Heart left ventricle (tissue), 16 donors: ENCODE measurements at regions not wholly inside any gene's neighbourhood (a gene's known extent, or its start where the extent isn't known, plus 50 kb on each side); places are given as distances from the start of the nearest gene placed in this dataset.

Experiments
- ATAC-seq, 4 donors: fragments of 200-7000 bp; cut with Tn5 transposase; one replicate each; pipeline ENCODE4 v1.9.1; 2020 to 2022; ENCODE audit warnings: moderate library complexity in 4 of 4, mild to moderate bottlenecking in 3 of 4, moderate number of reproducible peaks in 1 of 4
- DNase-seq, 5 donors: peaks; one replicate each; pipeline ENCODE4 v3.0.0-alpha.2; 2020
- H3K27ac ChIP-seq, 12 donors: fragments of 200-600 bp; sonication (generic) in 4 of 12; one replicate each; pipeline versions ENCODE4 v1.5.0 to v1.8.0; 2016 to 2022; ENCODE audit warnings: mild to moderate bottlenecking in 2 of 12
- H3K27me3 ChIP-seq, 9 donors: fragments of 200-600 bp; sonication (generic) in 2 of 9; one replicate each; pipeline versions ENCODE4 v1.5.1 to v1.8.0; 2016 to 2022; ENCODE audit warnings: mild to moderate bottlenecking in 3 of 9
- H3K36me3 ChIP-seq, 9 donors: fragments of 200-600 bp; sonication (generic) in 2 of 9; one replicate each; pipeline versions ENCODE4 v1.5.0 to v1.8.0; 2018 to 2022; ENCODE audit warnings: mild to moderate bottlenecking in 2 of 9
- H3K4me1 ChIP-seq, 12 donors: fragments of 200-600 bp; sonication (generic) in 4 of 12; one replicate each; pipeline versions ENCODE4 v1.5.0 to v1.8.0; 2016 to 2022; ENCODE audit warnings: mild to moderate bottlenecking in 3 of 12
- H3K4me3 ChIP-seq, 12 donors: fragments of 200-600 bp; sonication (generic) in 4 of 12; one replicate each; pipeline versions ENCODE4 v1.5.0 to v1.8.0; 2017 to 2022; ENCODE audit warnings: mild to moderate bottlenecking in 9 of 12, moderate library complexity in 4 of 12
- H3K9me3 ChIP-seq, 12 donors: fragments of 200-600 bp; sonication (generic) in 4 of 12; one replicate each; pipeline versions ENCODE4 v1.5.0 to v1.8.0; 2016 to 2022; ENCODE audit warnings: mild to moderate bottlenecking in 1 of 12
- POLR2A ChIP-seq, 2 donors: fragments of 450-650 bp; IDR thresholded peaks; one replicate each; pipeline ENCODE4 v1.6.1; 2017; ENCODE audit warnings: antibody characterized with exemption in 2 of 2, mild to moderate bottlenecking in 2 of 2, moderate library complexity in 2 of 2
- WGBS, 4 donors: extraction: QIAGEN DNeasy Blood & Tissue Kit in 2 of 4; methylation state at CpG; one replicate each; pipeline versions ENCODE4 v1.1.5 to v1.1.7; 2013 to 2018; 5-methylcytosine and 5-hydroxymethylcytosine counted together
- intact Hi-C, 10 donors: fragments of 100-400 bp; cut with DNase I; formaldehyde crosslinking; loops; one replicate each; pipeline versions ENCODE4 v1.11.1 to v1.14.2; 2022
- TF ChIP-seq, protein P1 (sequence below), 12 donors: fragments of 200-600 bp; sonication (generic) in 4 of 12; IDR thresholded peaks; one replicate each; pipeline versions ENCODE4 v1.5.0 to v1.8.0; 2018 to 2022; ENCODE audit warnings: antibody characterized with exemption in 12 of 12, mild to moderate bottlenecking in 5 of 12
- donor health status: ischemic (EF 13 %, LVEDD 7.1; RV severe dilation, severe dysfunction).
- donor health status: healthy with polysubstance abuse.
- donor health status: DM: no; HTN: yes; CAD: no.
- donor health status: DM: no; HTN: no; CAD: no.
- donor health status: ischemic (EF 25% LVEDD 6.9; RV normal size, moderate dysfunction).
- donor health status: ischemic (EF 25% LVEDD 5.7; RV mildly dilated, moderate dysfunction).
- donor health status: healthy.
- donor health status: DM: yes; HTN: yes; CAD: no.
- donor health status: ischemic (EF 35%, LVEDD 5.7; RV mildly dilated, moderate dysfunction).
- donor health status: nonischemic (EF 11% LVEDD 7.7; RV severe dilation, severe dysfunction).
- donor health status: DM: yes; HTN: yes; CAD: no.
- donor health status: PGD.
- donor health status: ischemic (EF 29% LVEDD 5.4; RV normal size, mild dysfunction).
- donor health status: nonischemic (EF 23%, LVEDD 6.1; RV moderate dilation, normal function).

- peak in 1 of 4 donors; percentile 26 for ATAC-seq
Measured at GRCh38 chr10:4132216-4132556, 347.2 kb upstream of the KLF6 start.

GRCh38 chr10:4131407-4132215, 346.6 kb upstream of the KLF6 start:
- peak; percentile 69 to 90 (median 86) for ATAC-seq
- Histone ChIP-seq H3K4me1 (peaks cover 0 to 68% (median 16%) of the 10 kb centered on the region in 12 donors), H3K9me3 (peaks cover 0 to 4% (median 0%) of the 10 kb centered on the region in 12 donors), H3K27ac (peak overlapping the region; percentile 18 to 92 (median 60)), H3K27me3 (no peaks in the 10 kb centered on the region), H3K36me3 (no peaks in the 10 kb centered on the region), H3K4me3 (peak overlapping the region in 3 of 12 donors; percentile 1 to 25 (median 13))
- WGBS, 4 donors, result 65 to 71% (median 70%) methylated on average over 5 of the region's 5 CpGs
- no peak for DNase-seq
- TF ChIP-seq, protein P1, sequence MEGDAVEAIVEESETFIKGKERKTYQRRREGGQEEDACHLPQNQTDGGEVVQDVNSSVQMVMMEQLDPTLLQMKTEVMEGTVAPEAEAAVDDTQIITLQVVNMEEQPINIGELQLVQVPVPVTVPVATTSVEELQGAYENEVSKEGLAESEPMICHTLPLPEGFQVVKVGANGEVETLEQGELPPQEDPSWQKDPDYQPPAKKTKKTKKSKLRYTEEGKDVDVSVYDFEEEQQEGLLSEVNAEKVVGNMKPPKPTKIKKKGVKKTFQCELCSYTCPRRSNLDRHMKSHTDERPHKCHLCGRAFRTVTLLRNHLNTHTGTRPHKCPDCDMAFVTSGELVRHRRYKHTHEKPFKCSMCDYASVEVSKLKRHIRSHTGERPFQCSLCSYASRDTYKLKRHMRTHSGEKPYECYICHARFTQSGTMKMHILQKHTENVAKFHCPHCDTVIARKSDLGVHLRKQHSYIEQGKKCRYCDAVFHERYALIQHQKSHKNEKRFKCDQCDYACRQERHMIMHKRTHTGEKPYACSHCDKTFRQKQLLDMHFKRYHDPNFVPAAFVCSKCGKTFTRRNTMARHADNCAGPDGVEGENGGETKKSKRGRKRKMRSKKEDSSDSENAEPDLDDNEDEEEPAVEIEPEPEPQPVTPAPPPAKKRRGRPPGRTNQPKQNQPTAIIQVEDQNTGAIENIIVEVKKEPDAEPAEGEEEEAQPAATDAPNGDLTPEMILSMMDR (IDR thresholded peaks at IDR 0.05), result no peak
- TF ChIP-seq POLR2A (IDR thresholded peaks at IDR 0.05), result no peak
- intact Hi-C loops, result no loop called here

More at GRCh38 chr10:4132216-4132556, 347.2 kb upstream of the KLF6 start:
- no peak overlapping the region for H3K4me3 ChIP-seq
- no peak for DNase-seq
- TF ChIP-seq POLR2A (IDR thresholded peaks at IDR 0.05), result no peak
- TF ChIP-seq, protein P1 (IDR thresholded peaks at IDR 0.05), result no peak
- no peaks in the 10 kb centered on the region for H3K9me3 ChIP-seq
- no peaks in the 10 kb centered on the region for H3K27me3 ChIP-seq
- intact Hi-C loops, result no loop called here
- peak overlapping the region in 9 of 12 donors; percentile 4 to 92 (median 49) for H3K27ac ChIP-seq
- H3K4me1 ChIP-seq, result peaks cover 0 to 68% (median 16%) of the 10 kb centered on the region in 12 donors
- WGBS, 4 donors, result 95 to 100% (median 98%) methylated on average over 1 of the region's 1 CpG
- no peaks in the 10 kb centered on the region for H3K36me3 ChIP-seq

DNA sequence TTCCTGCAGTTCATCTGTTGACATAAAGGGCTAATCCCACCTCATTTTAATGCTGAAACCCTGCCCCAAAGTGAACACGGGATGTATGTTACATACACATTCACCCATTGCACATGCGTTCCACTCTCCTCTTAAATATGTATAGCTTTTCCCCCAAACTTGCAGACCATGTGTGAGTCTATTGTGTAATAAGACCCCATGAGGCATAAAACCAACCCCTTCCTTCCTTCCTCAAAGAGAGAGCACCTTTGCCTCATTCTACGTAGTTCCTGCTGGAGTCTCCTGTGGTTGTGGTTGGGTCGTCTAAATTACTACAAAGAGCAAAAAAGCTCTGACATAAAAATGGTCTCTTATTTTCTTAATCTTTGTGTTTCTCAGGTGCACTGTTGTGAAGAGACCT, 345.7 kb upstream of the KLF6 start:
- peak in 2 of 4 donors; percentile 24 to 74 for ATAC-seq
- H3K4me1 ChIP-seq, result peaks cover 0 to 59% (median 16%) of the 10 kb centered on the region in 12 donors
- H3K9me3 ChIP-seq, result peaks cover 0 to 13% (median 3%) of the 10 kb centered on the region in 12 donors
- H3K36me3 ChIP-seq, result no peaks in the 10 kb centered on the region
- 64 to 78% (median 66%) methylated on average over 4 of the region's 4 CpGs for WGBS, 4 donors
- no peak for DNase-seq
- intact Hi-C loops, result no loop called here
- peak overlapping the region; percentile 18 to 92 (median 60) for H3K27ac ChIP-seq
- no peak overlapping the region for H3K4me3 ChIP-seq
- TF ChIP-seq, protein P1 (IDR thresholded peaks at IDR 0.05), result no peak
- TF ChIP-seq POLR2A (IDR thresholded peaks at IDR 0.05), result no peak
- H3K27me3 ChIP-seq, result no peaks in the 10 kb centered on the region

- TF ChIP-seq, protein P1 (IDR thresholded peaks at IDR 0.05), result no peak
- no peak for TF ChIP-seq POLR2A (IDR thresholded peaks at IDR 0.05)
- Histone ChIP-seq H3K9me3 (peaks cover 0 to 13% (median 3%) of the 10 kb centered on the region in 12 donors), H3K4me1 (peaks cover 0 to 59% (median 16%) of the 10 kb centered on the region in 12 donors), H3K4me3 (no peak overlapping the region), H3K27me3 (no peaks in the 10 kb centered on the region), H3K36me3 (no peaks in the 10 kb centered on the region), H3K27ac (peak overlapping the region in 5 of 12 donors; percentile 59 to 92 (median 65))
- DNase-seq (no peak), ATAC-seq (no peak)
- intact Hi-C loops, result no loop called here
- 89 to 93% (median 91%) methylated on average over 12 of the region's 12 CpGs for whole genome bisulfite sequencing, 4 donors
Measured at GRCh38 chr10:4129866-4130477, 345.0 kb upstream of the KLF6 start.
